B cell (primary cell): ENCODE measurements at regions not wholly inside any gene's neighbourhood (a gene's known extent, or its start where the extent isn't known, plus 50 kb on each side); places are given as distances from the start of the nearest gene placed in this dataset.

Source experiments
- EZH2 ChIP-seq: IDR thresholded peaks from 2 replicates; pipeline ENCODE4 v1.6.1; 2012; ENCODE audit warnings: borderline replicate concordance, low read depth, mild to moderate bottlenecking, moderate library complexity, low read length; ENCODE audit not compliant: insufficient read depth, poor library complexity, severe bottlenecking
- TF ChIP-seq, protein P1 (sequence below): fragments of 200-600 bp; IDR thresholded peaks from one replicate; pipeline ENCODE4 v1.8.0; 2022; ENCODE audit warnings: antibody characterized with exemption, mild to moderate bottlenecking

- TF ChIP-seq, protein P1, sequence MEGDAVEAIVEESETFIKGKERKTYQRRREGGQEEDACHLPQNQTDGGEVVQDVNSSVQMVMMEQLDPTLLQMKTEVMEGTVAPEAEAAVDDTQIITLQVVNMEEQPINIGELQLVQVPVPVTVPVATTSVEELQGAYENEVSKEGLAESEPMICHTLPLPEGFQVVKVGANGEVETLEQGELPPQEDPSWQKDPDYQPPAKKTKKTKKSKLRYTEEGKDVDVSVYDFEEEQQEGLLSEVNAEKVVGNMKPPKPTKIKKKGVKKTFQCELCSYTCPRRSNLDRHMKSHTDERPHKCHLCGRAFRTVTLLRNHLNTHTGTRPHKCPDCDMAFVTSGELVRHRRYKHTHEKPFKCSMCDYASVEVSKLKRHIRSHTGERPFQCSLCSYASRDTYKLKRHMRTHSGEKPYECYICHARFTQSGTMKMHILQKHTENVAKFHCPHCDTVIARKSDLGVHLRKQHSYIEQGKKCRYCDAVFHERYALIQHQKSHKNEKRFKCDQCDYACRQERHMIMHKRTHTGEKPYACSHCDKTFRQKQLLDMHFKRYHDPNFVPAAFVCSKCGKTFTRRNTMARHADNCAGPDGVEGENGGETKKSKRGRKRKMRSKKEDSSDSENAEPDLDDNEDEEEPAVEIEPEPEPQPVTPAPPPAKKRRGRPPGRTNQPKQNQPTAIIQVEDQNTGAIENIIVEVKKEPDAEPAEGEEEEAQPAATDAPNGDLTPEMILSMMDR, result no peak
- no peak for TF ChIP-seq EZH2
These were observed 774.2 kb upstream of the EYS start for GRCh38 chr6:66481216-66481615.
